ENCODE measurements at regions not wholly inside any gene's neighbourhood (a gene's known extent, or its start where the extent isn't known, plus 50 kb on each side); places are given as distances from the start of the nearest gene placed in this dataset.

GRCh38 chr9:86589730-86590129 lies 235.5 kb upstream of the TUT7 start:
- TF ChIP-seq, protein P1, sequence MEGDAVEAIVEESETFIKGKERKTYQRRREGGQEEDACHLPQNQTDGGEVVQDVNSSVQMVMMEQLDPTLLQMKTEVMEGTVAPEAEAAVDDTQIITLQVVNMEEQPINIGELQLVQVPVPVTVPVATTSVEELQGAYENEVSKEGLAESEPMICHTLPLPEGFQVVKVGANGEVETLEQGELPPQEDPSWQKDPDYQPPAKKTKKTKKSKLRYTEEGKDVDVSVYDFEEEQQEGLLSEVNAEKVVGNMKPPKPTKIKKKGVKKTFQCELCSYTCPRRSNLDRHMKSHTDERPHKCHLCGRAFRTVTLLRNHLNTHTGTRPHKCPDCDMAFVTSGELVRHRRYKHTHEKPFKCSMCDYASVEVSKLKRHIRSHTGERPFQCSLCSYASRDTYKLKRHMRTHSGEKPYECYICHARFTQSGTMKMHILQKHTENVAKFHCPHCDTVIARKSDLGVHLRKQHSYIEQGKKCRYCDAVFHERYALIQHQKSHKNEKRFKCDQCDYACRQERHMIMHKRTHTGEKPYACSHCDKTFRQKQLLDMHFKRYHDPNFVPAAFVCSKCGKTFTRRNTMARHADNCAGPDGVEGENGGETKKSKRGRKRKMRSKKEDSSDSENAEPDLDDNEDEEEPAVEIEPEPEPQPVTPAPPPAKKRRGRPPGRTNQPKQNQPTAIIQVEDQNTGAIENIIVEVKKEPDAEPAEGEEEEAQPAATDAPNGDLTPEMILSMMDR (IDR thresholded peaks at IDR 0.05; ENCODE audit: insufficient read depth, low read length, poor library complexity, severe bottlenecking) = no peak
- TF ChIP-seq EZH2phosphoT487 (conservative IDR thresholded peaks at IDR 0.05; ENCODE audit: low read length) = no peak
